Progenitor cell of endocrine pancreas (in vitro differentiated cells): ENCODE measurements at regions not wholly inside any gene's neighbourhood (a gene's known extent, or its start where the extent isn't known, plus 50 kb on each side); places are given as distances from the start of the nearest gene placed in this dataset.

Experiments
- DNase-seq: peaks from one replicate; pipeline ENCODE4 v3.0.0; 2021; ENCODE audit warnings: low spot score; ENCODE audit not compliant: unreplicated experiment
- H3K27ac Mint-ChIP-seq: 2 replicates; pipeline ENCODE4 v1.8.0; 2021; ENCODE audit warnings: mild to moderate bottlenecking, moderate library complexity, mixed read lengths
- H3K27me3 Mint-ChIP-seq: 2 replicates; pipeline ENCODE4 v1.8.0; 2021; ENCODE audit warnings: mixed read lengths
- H3K36me3 Mint-ChIP-seq: 2 replicates; pipeline ENCODE4 v1.8.0; 2022; ENCODE audit warnings: mixed read lengths; ENCODE audit not compliant: insufficient read depth
- H3K4me1 Mint-ChIP-seq: 2 replicates; pipeline ENCODE4 v1.8.0; 2021; ENCODE audit warnings: low read depth, mixed read lengths
- H3K4me3 Mint-ChIP-seq: 2 replicates; pipeline ENCODE4 v1.8.0; 2021; ENCODE audit warnings: low read depth, mild to moderate bottlenecking, moderate library complexity, mixed read lengths
- H3K9me3 Mint-ChIP-seq: 2 replicates; pipeline ENCODE4 v1.8.0; 2021; ENCODE audit warnings: low read depth, mixed read lengths
- CTCF ChIP-seq: fragments of 200-600 bp; sonication (generic); IDR thresholded peaks from one replicate; pipeline ENCODE4 v1.5.0; 2021; ENCODE audit warnings: antibody characterized with exemption, mild to moderate bottlenecking; ENCODE audit not compliant: unreplicated experiment

- no peak for DNase-seq
- Mint-ChIP-seq H3K27me3 (no peaks in the 10 kb centered on the region), H3K9me3 (no peaks in the 10 kb centered on the region), H3K4me3 (no peak overlapping the region), H3K4me1 (no peaks in the 10 kb centered on the region), H3K36me3 (no peaks in the 10 kb centered on the region), H3K27ac (no peak overlapping the region)
- TF ChIP-seq CTCF = no peak
These were observed 293.4 kb upstream of the PTGER4 start for GRCh38 chr5:40386289-40386688.

- TF ChIP-seq CTCF = no peak
- no peaks in the 10 kb centered on the region for H3K27me3 Mint-ChIP-seq
These were observed 294.2 kb upstream of the PTGER4 start for GRCh38 chr5:40385544-40385943.

GRCh38 chr5:40384782-40385390, 294.8 kb upstream of the PTGER4 start:
- Mint-ChIP-seq H3K4me3 (no peak overlapping the region), H3K27me3 (no peaks in the 10 kb centered on the region), H3K36me3 (no peaks in the 10 kb centered on the region), H3K4me1 (no peaks in the 10 kb centered on the region), H3K9me3 (no peaks in the 10 kb centered on the region), H3K27ac (no peak overlapping the region)
- TF ChIP-seq CTCF = no peak
- no peak for DNase-seq

More at GRCh38 chr5:40385544-40385943, 294.2 kb upstream of the PTGER4 start:
- no peak for DNase-seq
- H3K4me1 Mint-ChIP-seq = no peaks in the 10 kb centered on the region
- H3K9me3 Mint-ChIP-seq = no peaks in the 10 kb centered on the region
- no peak overlapping the region for H3K27ac Mint-ChIP-seq
- no peak overlapping the region for H3K4me3 Mint-ChIP-seq
- no peaks in the 10 kb centered on the region for H3K36me3 Mint-ChIP-seq

GRCh38 chr5:40383749-40384651, 295.7 kb upstream of the PTGER4 start:
- Mint-ChIP-seq H3K9me3 (no peaks in the 10 kb centered on the region), H3K4me3 (no peak overlapping the region), H3K36me3 (no peaks in the 10 kb centered on the region), H3K4me1 (no peaks in the 10 kb centered on the region), H3K27ac (no peak overlapping the region), H3K27me3 (no peaks in the 10 kb centered on the region)
- no peak for DNase-seq
- no peak for TF ChIP-seq CTCF

GRCh38 chr5:40381676-40382363, 297.9 kb upstream of the PTGER4 start:
- Mint-ChIP-seq H3K36me3 (no peaks in the 10 kb centered on the region), H3K27ac (no peak overlapping the region), H3K4me1 (no peaks in the 10 kb centered on the region), H3K27me3 (no peaks in the 10 kb centered on the region), H3K9me3 (no peaks in the 10 kb centered on the region), H3K4me3 (no peak overlapping the region)
- TF ChIP-seq CTCF = no peak
- no peak for DNase-seq
